SK-N-SH (cell line): ENCODE measurements at regions not wholly inside any gene's neighbourhood (a gene's known extent, or its start where the extent isn't known, plus 50 kb on each side); places are given as distances from the start of the nearest gene placed in this dataset.

Source experiments
- CTCF ChIA-PET: fragments of 300-600, 350-600 bp; formaldehyde crosslinking; extraction: SDS; loops from one replicate; lab custom pipeline; 2021; lab: Yijun Ruan, JAX
- POLR2A ChIA-PET: fragments of 350-600 bp; sonication (Branson Sonifier 250); formaldehyde crosslinking; extraction: SDS; loops from one replicate; lab custom pipeline; 2020; ENCODE audit warnings: antibody characterized with exemption, inconsistent platforms; lab: Yijun Ruan, JAX
- DNase-seq: peaks from one replicate; pipeline ENCODE4 v3.0.0; 2012
- H2AFZ ChIP-seq: fragments of 200-600 bp; sonication (generic); 2 replicates; pipeline ENCODE4 v1.8.1; 2016; ENCODE audit warnings: antibody characterized with exemption, mild to moderate bottlenecking, low read depth
- H3F3A ChIP-seq: fragments of 200-600 bp; sonication (generic); replicated peaks from 2 replicates; pipeline ENCODE3; 2016; ENCODE audit warnings: antibody characterized with exemption, mild to moderate bottlenecking; ENCODE audit not compliant: insufficient read depth
- H3K27ac ChIP-seq, 2 experiments: fragments of 200-500 bp in 1 of 2; fragments of 200-600 bp in 1 of 2; sonication (Bioruptor generic) in 1 of 2; sonication (generic), shearing (Covaris generic) in 1 of 2; 2 replicates each; pipeline versions ENCODE4 v1.5.1 to v1.6.1; 2014 to 2016; ENCODE audit warnings: low read depth in 2 of 2, inconsistent platforms in 1 of 2, low read length in 1 of 2, mild to moderate bottlenecking in 1 of 2, mixed read lengths in 1 of 2
- H3K27me3 ChIP-seq: fragments of 200-600 bp; sonication (generic), shearing (Covaris generic); 2 replicates; pipeline ENCODE4 v1.6.1; 2016; ENCODE audit warnings: mixed run types; ENCODE audit not compliant: insufficient read depth
- H3K36me3 ChIP-seq, 2 experiments: fragments of 200-500 bp in 1 of 2; fragments of 200-600 bp in 1 of 2; sonication (Bioruptor generic) in 1 of 2; sonication (generic) in 1 of 2; replicated peaks in 1 of 2; 2 replicates each; pipeline versions ENCODE3 to v1.5.1; 2014 to 2016; ENCODE audit warnings: low read length in 1 of 2, mild to moderate bottlenecking in 1 of 2; ENCODE audit not compliant: insufficient read depth in 2 of 2, control insufficient read depth in 1 of 2
- H3K4me1 ChIP-seq, 2 experiments: fragments of 200-500 bp in 1 of 2; fragments of 200-600 bp in 1 of 2; sonication (Bioruptor generic) in 1 of 2; sonication (generic), shearing (Covaris generic) in 1 of 2; 2 replicates each; pipeline versions ENCODE4 v1.5.1 to v1.6.1; 2014 to 2016; ENCODE audit warnings: low read depth in 1 of 2, low read length in 1 of 2, mixed run types in 1 of 2; ENCODE audit not compliant: insufficient read depth in 2 of 2, control insufficient read depth in 1 of 2
- H3K4me2 ChIP-seq: fragments of 200-600 bp; sonication (generic), shearing (Covaris generic); 2 replicates; pipeline ENCODE4 v1.6.1; 2017; ENCODE audit warnings: mixed run types
- H3K4me3 ChIP-seq, 2 experiments: fragments of 200-500 bp in 1 of 2; fragments of 200-600 bp in 1 of 2; sonication (Bioruptor generic) in 1 of 2; sonication (generic), shearing (Covaris generic) in 1 of 2; 2 replicates each; pipeline versions ENCODE4 v1.5.1 to v1.8.1; 2014 to 2016; ENCODE audit warnings: low read depth in 2 of 2, inconsistent platforms in 1 of 2, low read length in 1 of 2, mild to moderate bottlenecking in 1 of 2, mixed read lengths in 1 of 2, moderate library complexity in 1 of 2
- H3K79me2 ChIP-seq: fragments of 200-600 bp; sonication (generic); 2 replicates; pipeline ENCODE4 v1.8.1; 2017; ENCODE audit warnings: mild to moderate bottlenecking; ENCODE audit not compliant: insufficient read depth
- H3K9ac ChIP-seq: fragments of 200-600 bp; sonication (generic); 2 replicates; pipeline ENCODE4 v1.6.1; 2017; ENCODE audit warnings: mixed run types
- H3K9me2 ChIP-seq: fragments of 200-600 bp; sonication (generic); 2 replicates; pipeline ENCODE4 v1.6.1; 2017; ENCODE audit warnings: mixed run types
- H3K9me3 ChIP-seq: fragments of 200-600 bp; sonication (generic); 2 replicates; pipeline ENCODE4 v1.6.1; 2017; ENCODE audit warnings: mixed run types, mild to moderate bottlenecking, moderate library complexity
- H4K20me1 ChIP-seq: fragments of 200-600 bp; sonication (generic); 2 replicates; pipeline ENCODE4 v1.6.1; 2017; ENCODE audit warnings: mild to moderate bottlenecking, mixed run types; ENCODE audit not compliant: insufficient read depth
- CHD2 ChIP-seq: fragments of 150-350 bp; IDR thresholded peaks from 2 replicates; pipeline ENCODE4 v1.6.1; 2018; ENCODE audit warnings: low read length; ENCODE audit not compliant: partially characterized antibody
- ELF1 ChIP-seq: IDR thresholded peaks from 2 replicates; pipeline ENCODE4 v1.4.0; 2012
- EZH2phosphoT487 ChIP-seq: fragments of 200-600 bp; sonication (generic); IDR thresholded peaks from 2 replicates; pipeline ENCODE4 v1.6.1; 2017; ENCODE audit warnings: low read depth, mixed run types, mild to moderate bottlenecking, antibody characterized with exemption, moderate library complexity, borderline replicate concordance
- FOSL2 ChIP-seq: IDR thresholded peaks from 2 replicates; pipeline ENCODE4 v1.4.0; 2012; ENCODE audit warnings: low read depth, mild to moderate bottlenecking, moderate library complexity, borderline replicate concordance
- FOXJ3 ChIP-seq: sonication (generic); formaldehyde crosslinking; IDR thresholded peaks from 2 replicates; pipeline ENCODE4 v1.5.1; 2020; ENCODE audit warnings: mild to moderate bottlenecking, missing genetic modification reagents
- GABPA ChIP-seq: IDR thresholded peaks from 2 replicates; pipeline ENCODE4 v1.4.0; 2012; ENCODE audit warnings: low read depth, mild to moderate bottlenecking
- MAX ChIP-seq: IDR thresholded peaks from 2 replicates; pipeline ENCODE4 v1.4.0; 2012; ENCODE audit warnings: low read depth
- MEF2A ChIP-seq: IDR thresholded peaks from 2 replicates; pipeline ENCODE4 v1.4.0; 2012; ENCODE audit warnings: low read depth, borderline replicate concordance
- NFIC ChIP-seq: IDR thresholded peaks from 2 replicates; pipeline ENCODE4 v1.4.0; 2012; ENCODE audit warnings: borderline replicate concordance
- POLR2AphosphoS5 ChIP-seq: IDR thresholded peaks from 2 replicates; pipeline ENCODE4 v1.6.1; 2012; ENCODE audit warnings: low read depth, low read length
- RAD21 ChIP-seq: IDR thresholded peaks from 2 replicates; pipeline ENCODE4 v1.6.1; 2012; ENCODE audit warnings: mild to moderate bottlenecking, low read length
- RCOR1 ChIP-seq: fragments of 150-350 bp; IDR thresholded peaks from 2 replicates; pipeline ENCODE4 v1.6.1; 2017; ENCODE audit warnings: antibody characterized with exemption, low read length
- RFX5 ChIP-seq: IDR thresholded peaks from 2 replicates; pipeline ENCODE4 v1.6.1; 2012; ENCODE audit warnings: mild to moderate bottlenecking, improper control_type of control experiment, low read length
- SIN3A ChIP-seq: IDR thresholded peaks from 2 replicates; pipeline ENCODE4 v1.6.1; 2012; ENCODE audit warnings: low read depth, mild to moderate bottlenecking, low read length, moderate library complexity, borderline replicate concordance
- SMC3 ChIP-seq: IDR thresholded peaks from 2 replicates; pipeline ENCODE4 v1.6.1; 2012; ENCODE audit warnings: low read depth, low read length, improper control_type of control experiment
- TAF1 ChIP-seq: IDR thresholded peaks from 2 replicates; pipeline ENCODE4 v1.6.1; 2012; ENCODE audit warnings: low read depth, mild to moderate bottlenecking, low read length, moderate library complexity, borderline replicate concordance
- USF1 ChIP-seq: IDR thresholded peaks from 2 replicates; pipeline ENCODE4 v1.4.0; 2012; ENCODE audit warnings: low read depth, borderline replicate concordance
- USF2 ChIP-seq: fragments of 150-350 bp; IDR thresholded peaks from 2 replicates; pipeline ENCODE4 v1.6.1; 2017; ENCODE audit warnings: antibody characterized with exemption, low read length, low read depth, borderline replicate concordance
- WGBS: methylation state at CpG from one replicate; pipeline ENCODE4 v1.1.6; 2017; ENCODE audit warnings: low lambda C conversion rate; 5-methylcytosine and 5-hydroxymethylcytosine counted together
- TF ChIP-seq, protein P1 (sequence below): IDR thresholded peaks from 2 replicates; pipeline ENCODE4; 2012
- TF ChIP-seq, protein P2 (sequence below): fragments of 150-350 bp; IDR thresholded peaks from 2 replicates; pipeline ENCODE4 v1.6.1; 2016; ENCODE audit warnings: mild to moderate bottlenecking, low read depth, low read length

GRCh38 chrX:22366166-22366702 is 93.5 kb downstream of the CBLL2 start (continued):
- no peak for TF ChIP-seq USF2
- no peak for TF ChIP-seq EZH2phosphoT487
- TF ChIP-seq RAD21, result no peak
- no peak for TF ChIP-seq SIN3A
- no peak for TF ChIP-seq FOXJ3
- no peak for TF ChIP-seq RCOR1
- TF ChIP-seq POLR2AphosphoS5, result no peak

GRCh38 chrX:22366906-22367305 is 94.2 kb downstream of the CBLL2 start:
- TF ChIP-seq GABPA (no peak), MEF2A (no peak), FOSL2 (no peak), SMC3 (no peak), USF1 (no peak), TAF1 (no peak), USF2 (no peak), ELF1 (no peak), RCOR1 (no peak), RAD21 (no peak), RFX5 (no peak), CHD2 (no peak), MAX (no peak), NFIC (no peak)
- TF ChIP-seq, protein P1, sequence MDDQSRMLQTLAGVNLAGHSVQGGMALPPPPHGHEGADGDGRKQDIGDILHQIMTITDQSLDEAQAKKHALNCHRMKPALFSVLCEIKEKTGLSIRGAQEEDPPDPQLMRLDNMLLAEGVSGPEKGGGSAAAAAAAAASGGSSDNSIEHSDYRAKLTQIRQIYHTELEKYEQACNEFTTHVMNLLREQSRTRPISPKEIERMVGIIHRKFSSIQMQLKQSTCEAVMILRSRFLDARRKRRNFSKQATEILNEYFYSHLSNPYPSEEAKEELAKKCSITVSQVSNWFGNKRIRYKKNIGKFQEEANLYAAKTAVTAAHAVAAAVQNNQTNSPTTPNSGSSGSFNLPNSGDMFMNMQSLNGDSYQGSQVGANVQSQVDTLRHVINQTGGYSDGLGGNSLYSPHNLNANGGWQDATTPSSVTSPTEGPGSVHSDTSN, result no peak
- TF ChIP-seq, protein P2, sequence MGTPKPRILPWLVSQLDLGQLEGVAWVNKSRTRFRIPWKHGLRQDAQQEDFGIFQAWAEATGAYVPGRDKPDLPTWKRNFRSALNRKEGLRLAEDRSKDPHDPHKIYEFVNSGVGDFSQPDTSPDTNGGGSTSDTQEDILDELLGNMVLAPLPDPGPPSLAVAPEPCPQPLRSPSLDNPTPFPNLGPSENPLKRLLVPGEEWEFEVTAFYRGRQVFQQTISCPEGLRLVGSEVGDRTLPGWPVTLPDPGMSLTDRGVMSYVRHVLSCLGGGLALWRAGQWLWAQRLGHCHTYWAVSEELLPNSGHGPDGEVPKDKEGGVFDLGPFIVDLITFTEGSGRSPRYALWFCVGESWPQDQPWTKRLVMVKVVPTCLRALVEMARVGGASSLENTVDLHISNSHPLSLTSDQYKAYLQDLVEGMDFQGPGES, result no peak
- Histone ChIP-seq H3K27me3 (no peaks in the 10 kb centered on the region), H3K4me1 (no peaks in the 10 kb centered on the region), H3K9ac (no peak overlapping the region), H3K36me3 (no peaks in the 10 kb centered on the region), H3K4me3 (no peak overlapping the region), H3K4me2 (no peak overlapping the region), H3F3A (peaks cover 3% of the 10 kb centered on the region), H2AFZ (no peak overlapping the region), H3K9me2 (no peaks in the 10 kb centered on the region), H3K9me3 (no peaks in the 10 kb centered on the region), H3K79me2 (no peaks in the 10 kb centered on the region), H3K27ac (no peak overlapping the region), H4K20me1 (no peaks in the 10 kb centered on the region)
- DNase-seq, result no peak
- ChIA-PET POLR2A (no interaction called here), CTCF (no interaction called here)
- 38% methylated on average over 4 of the region's 4 CpGs for WGBS
